ENCODE measurements at regions not wholly inside any gene's neighbourhood (a gene's known extent, or its start where the extent isn't known, plus 50 kb on each side); places are given as distances from the start of the nearest gene placed in this dataset.

DNA sequence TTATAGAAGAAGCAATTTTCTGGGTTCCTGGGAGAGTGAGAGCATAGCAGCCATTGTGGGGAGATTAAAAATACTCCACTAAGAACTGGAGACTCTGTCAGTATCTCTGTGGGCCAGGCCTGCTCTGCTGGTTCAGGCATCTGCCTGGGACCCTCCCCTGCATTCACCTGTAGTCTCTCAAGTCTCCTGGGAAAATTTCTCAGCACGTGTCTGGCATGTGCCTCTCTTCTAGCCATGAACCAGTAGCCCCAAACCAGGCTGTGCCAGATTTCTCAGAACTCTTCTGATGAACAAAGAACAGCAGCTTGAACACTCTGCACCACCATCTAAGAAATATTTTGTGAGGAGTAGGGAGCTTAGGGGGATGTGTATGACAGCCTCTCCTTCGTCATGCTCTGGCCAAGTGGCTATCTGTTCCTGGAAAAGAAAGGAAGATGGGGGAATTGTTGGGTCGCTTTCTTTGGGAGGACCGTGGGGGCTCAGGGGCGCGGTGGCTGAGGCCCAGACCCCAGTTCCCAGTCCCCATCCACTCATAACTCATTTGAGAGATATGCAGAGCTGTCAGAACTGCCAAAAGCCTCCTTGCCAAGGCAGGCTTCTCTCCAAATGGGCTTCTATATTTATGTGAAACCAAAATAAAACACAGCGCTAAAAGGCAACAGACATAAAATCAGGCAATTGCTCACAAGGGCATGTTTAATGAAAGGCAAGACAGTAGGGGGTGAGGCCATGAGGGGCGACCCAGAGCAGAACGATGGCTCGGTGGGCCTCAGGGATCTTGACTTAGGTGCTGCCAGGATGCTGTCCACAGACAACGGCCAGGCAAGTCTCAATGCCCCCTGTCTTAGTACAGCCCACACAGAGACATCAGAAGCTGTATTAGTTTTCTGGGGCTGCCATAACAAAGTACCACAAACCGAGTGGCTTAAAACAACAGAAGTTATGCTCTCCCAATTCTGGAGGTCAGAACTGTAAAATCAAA, 114.7 kb upstream of the TNP1 start:
- ATAC-seq (ENCODE audit: low FRiP score): peak; percentile 82
- intact Hi-C loops (cut with DNase I): loop anchor here (5.0 to 10.0 kb wide), 7 partner anchors 80 to 540 kb away; partner anchors contain the start of gene IGFBP5 (in 2 of the 2)
- peak in 1 of 2 donors; percentile 69 for DNase-seq
- peak overlapping the region; percentile 57 to 88 for H3K27ac ChIP-seq (ENCODE audit: low read depth in 1 of 2, low read length in 2 of 2)
- H3K4me3 ChIP-seq (ENCODE audit: low read length in 2 of 2): no peak overlapping the region
- H3K4me1 ChIP-seq (ENCODE audit: control insufficient read depth in 1 of 2, insufficient read depth in 2 of 2, low read length in 2 of 2): peaks cover 12 to 31% of the 10 kb centered on the region in 2 donors
- no peaks in the 10 kb centered on the region for H3K9me3 ChIP-seq (ENCODE audit: control insufficient read depth, low read length)
- WGBS, 2 donors: 5 to 6% methylated on average over 12 of the region's 12 CpGs
- H3K27me3 ChIP-seq (ENCODE audit: control insufficient read depth in 1 of 2, insufficient read depth in 2 of 2, low read length in 1 of 2): no peaks in the 10 kb centered on the region
- no peaks in the 10 kb centered on the region for H3K36me3 ChIP-seq (ENCODE audit: control insufficient read depth in 1 of 2, insufficient read depth in 2 of 2, low read length in 1 of 2)

DNA sequence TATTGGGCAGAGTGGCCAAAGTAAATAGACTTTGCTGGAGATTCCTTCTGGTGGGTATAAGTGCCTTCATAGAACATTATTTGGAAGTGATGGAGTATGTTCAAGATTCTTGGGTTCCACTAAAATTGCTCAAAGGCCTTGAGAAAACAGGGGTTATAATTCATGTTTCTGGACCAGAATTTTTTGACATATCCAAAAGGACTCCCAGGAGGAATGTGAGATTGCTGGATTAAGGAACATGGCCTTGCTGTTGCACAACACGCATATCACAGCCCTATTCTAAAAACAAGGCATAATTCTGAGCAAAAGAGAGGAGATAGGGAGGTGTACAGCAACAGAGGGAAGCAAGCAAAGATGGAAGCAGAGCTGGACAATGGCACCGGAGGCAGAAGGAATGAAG, 111.7 kb upstream of the TNP1 start:
- intact Hi-C loops (cut with DNase I): loop anchor here (5.0 to 10.0 kb wide), 7 partner anchors 83 to 543 kb away; partner anchors contain the start of gene IGFBP5 (in 2 of the 2)
- H3K4me1 ChIP-seq (ENCODE audit: control insufficient read depth in 1 of 2, insufficient read depth in 2 of 2, low read length in 2 of 2): peaks cover 12 to 31% of the 10 kb centered on the region in 2 donors
- DNase-seq: no peak
- peak; percentile 75 for ATAC-seq (ENCODE audit: low FRiP score)
- H3K36me3 ChIP-seq (ENCODE audit: control insufficient read depth in 1 of 2, insufficient read depth in 2 of 2, low read length in 1 of 2): no peaks in the 10 kb centered on the region
- peak overlapping the region; percentile 47 to 90 for H3K27ac ChIP-seq (ENCODE audit: low read depth in 1 of 2, low read length in 2 of 2)
- no peaks in the 10 kb centered on the region for H3K9me3 ChIP-seq (ENCODE audit: control insufficient read depth, low read length)
- H3K4me3 ChIP-seq (ENCODE audit: low read length in 2 of 2): no peak overlapping the region
- H3K27me3 ChIP-seq (ENCODE audit: control insufficient read depth in 1 of 2, insufficient read depth in 2 of 2, low read length in 1 of 2): no peaks in the 10 kb centered on the region
- 7 to 8% methylated on average over 2 of the region's 2 CpGs for WGBS, 2 donors

- WGBS, 2 donors: 47 to 51% methylated on average over 2 of the region's 2 CpGs
- intact Hi-C loops (cut with DNase I): loop anchor here (5.0 to 10.0 kb wide), 7 partner anchors 84 to 544 kb away; partner anchors contain the start of gene IGFBP5 (in 2 of the 2)
- ATAC-seq (ENCODE audit: low FRiP score): peak; percentile 4
- Histone ChIP-seq H3K36me3 (ENCODE audit: control insufficient read depth in 1 of 2, insufficient read depth in 2 of 2, low read length in 1 of 2) (no peaks in the 10 kb centered on the region), H3K9me3 (ENCODE audit: control insufficient read depth, low read length) (no peaks in the 10 kb centered on the region), H3K4me3 (ENCODE audit: low read length in 2 of 2) (no peak overlapping the region), H3K4me1 (ENCODE audit: control insufficient read depth in 1 of 2, insufficient read depth in 2 of 2, low read length in 2 of 2) (peaks cover 9 to 31% of the 10 kb centered on the region in 2 donors), H3K27me3 (ENCODE audit: control insufficient read depth in 1 of 2, insufficient read depth in 2 of 2, low read length in 1 of 2) (no peaks in the 10 kb centered on the region), H3K27ac (ENCODE audit: low read depth in 1 of 2, low read length in 2 of 2) (peak overlapping the region in 1 of 2 donors; percentile 42)
- peak in 1 of 2 donors; percentile 60 for DNase-seq
These were observed 110.6 kb upstream of the TNP1 start for GRCh38 chr2:216970359-216970915.

DNA sequence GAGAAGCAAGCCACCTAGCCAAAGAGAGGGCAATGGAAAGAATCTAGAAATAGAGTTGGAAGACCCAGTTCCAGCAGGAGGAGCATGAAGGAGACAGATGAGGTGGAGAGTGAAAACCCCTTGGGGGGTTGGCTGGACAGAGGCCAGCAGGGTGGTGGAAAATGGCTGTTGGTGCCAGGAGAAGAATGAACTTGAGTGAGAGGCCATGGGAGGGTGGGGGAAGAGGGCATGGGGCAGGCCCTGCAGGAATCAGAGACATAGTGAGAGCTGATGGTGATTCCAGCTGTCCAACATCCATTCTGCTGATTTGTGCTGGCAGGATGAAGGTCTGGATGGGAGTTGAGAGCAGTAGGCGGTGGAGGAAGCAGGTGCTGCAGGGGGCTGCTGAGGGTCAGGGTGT, 108.0 kb upstream of the TNP1 start:
- no peak for DNase-seq
- Histone ChIP-seq H3K27ac (ENCODE audit: low read depth in 1 of 2, low read length in 2 of 2) (no peak overlapping the region), H3K4me3 (ENCODE audit: low read length in 2 of 2) (no peak overlapping the region), H3K9me3 (ENCODE audit: control insufficient read depth, low read length) (no peaks in the 10 kb centered on the region), H3K36me3 (ENCODE audit: control insufficient read depth in 1 of 2, insufficient read depth in 2 of 2, low read length in 1 of 2) (no peaks in the 10 kb centered on the region), H3K4me1 (ENCODE audit: control insufficient read depth in 1 of 2, insufficient read depth in 2 of 2, low read length in 2 of 2) (peaks cover 0 to 16% of the 10 kb centered on the region in 2 donors), H3K27me3 (ENCODE audit: control insufficient read depth in 1 of 2, insufficient read depth in 2 of 2, low read length in 1 of 2) (no peaks in the 10 kb centered on the region)
- 98 to 100% methylated on average over 1 of the region's 1 CpG for WGBS, 2 donors
- no peak for ATAC-seq (ENCODE audit: low FRiP score)
- intact Hi-C loops (cut with DNase I): no loop called here

DNA sequence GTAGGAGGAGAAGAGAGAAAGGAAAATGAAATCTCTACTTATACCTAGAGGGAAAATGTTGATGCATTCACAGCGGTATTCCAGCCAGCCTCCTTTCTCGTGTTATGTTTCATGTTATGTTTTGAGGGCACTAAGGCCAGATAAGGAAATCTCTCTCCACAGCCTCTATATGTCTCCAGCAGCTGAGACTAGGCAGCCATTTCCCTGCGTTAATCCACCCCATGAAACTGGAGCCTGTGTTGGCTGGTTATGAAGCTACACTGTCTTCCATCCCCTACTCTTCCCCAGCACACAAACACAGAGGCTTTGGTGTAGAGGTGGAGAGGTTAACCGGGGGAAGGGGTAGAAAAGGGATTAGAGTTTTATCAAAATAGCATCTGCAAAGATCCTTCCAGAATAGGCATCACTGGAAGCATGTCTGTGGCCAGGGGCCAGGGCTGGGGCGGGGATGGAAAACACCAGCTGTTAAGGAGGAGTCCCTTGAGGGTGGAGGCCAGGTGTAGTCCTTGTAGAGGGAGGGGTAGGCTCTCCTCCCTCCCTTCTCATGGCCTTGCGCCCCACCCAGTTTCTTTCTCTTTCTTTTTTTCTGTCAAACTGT, 100.9 kb upstream of the TNP1 start:
- DNase-seq (no peak), ATAC-seq (ENCODE audit: low FRiP score) (no peak)
- Histone ChIP-seq H3K36me3 (ENCODE audit: control insufficient read depth in 1 of 2, insufficient read depth in 2 of 2, low read length in 1 of 2) (no peaks in the 10 kb centered on the region), H3K4me3 (ENCODE audit: low read length in 2 of 2) (no peak overlapping the region), H3K4me1 (ENCODE audit: control insufficient read depth in 1 of 2, insufficient read depth in 2 of 2, low read length in 2 of 2) (no peaks in the 10 kb centered on the region), H3K27ac (ENCODE audit: low read depth in 1 of 2, low read length in 2 of 2) (no peak overlapping the region), H3K9me3 (ENCODE audit: control insufficient read depth, low read length) (no peaks in the 10 kb centered on the region), H3K27me3 (ENCODE audit: control insufficient read depth in 1 of 2, insufficient read depth in 2 of 2, low read length in 1 of 2) (no peaks in the 10 kb centered on the region)
- intact Hi-C loops (cut with DNase I): no loop called here
- WGBS, 2 donors: 89 to 93% methylated on average over 6 of the region's 6 CpGs

GRCh38 chr2:216959433-216959832, 99.6 kb upstream of the TNP1 start:
- H3K36me3 ChIP-seq (ENCODE audit: control insufficient read depth in 1 of 2, insufficient read depth in 2 of 2, low read length in 1 of 2): no peaks in the 10 kb centered on the region
- no peaks in the 10 kb centered on the region for H3K9me3 ChIP-seq (ENCODE audit: control insufficient read depth, low read length)
- H3K27me3 ChIP-seq (ENCODE audit: control insufficient read depth in 1 of 2, insufficient read depth in 2 of 2, low read length in 1 of 2): no peaks in the 10 kb centered on the region
- no peak for ATAC-seq (ENCODE audit: low FRiP score)
- DNase-seq: no peak
- 2 to 20% methylated on average over 3 of the region's 3 CpGs for WGBS, 2 donors
- no peak overlapping the region for H3K4me3 ChIP-seq (ENCODE audit: low read length in 2 of 2)
- intact Hi-C loops (cut with DNase I): no loop called here
- H3K4me1 ChIP-seq (ENCODE audit: control insufficient read depth in 1 of 2, insufficient read depth in 2 of 2, low read length in 2 of 2): no peaks in the 10 kb centered on the region
- H3K27ac ChIP-seq (ENCODE audit: low read depth in 1 of 2, low read length in 2 of 2): no peak overlapping the region

- DNase-seq (no peak), ATAC-seq (ENCODE audit: low FRiP score) (no peak)
- 91 to 93% methylated on average over 5 of the region's 5 CpGs for WGBS, 2 donors
- no peaks in the 10 kb centered on the region for H3K4me1 ChIP-seq (ENCODE audit: control insufficient read depth in 1 of 2, insufficient read depth in 2 of 2, low read length in 2 of 2)
- no peak overlapping the region for H3K27ac ChIP-seq (ENCODE audit: low read depth in 1 of 2, low read length in 2 of 2)
- intact Hi-C loops (cut with DNase I): no loop called here
- H3K9me3 ChIP-seq (ENCODE audit: control insufficient read depth, low read length): no peaks in the 10 kb centered on the region
- no peaks in the 10 kb centered on the region for H3K36me3 ChIP-seq (ENCODE audit: control insufficient read depth in 1 of 2, insufficient read depth in 2 of 2, low read length in 1 of 2)
- no peaks in the 10 kb centered on the region for H3K27me3 ChIP-seq (ENCODE audit: control insufficient read depth in 1 of 2, insufficient read depth in 2 of 2, low read length in 1 of 2)
- H3K4me3 ChIP-seq (ENCODE audit: low read length in 2 of 2): no peak overlapping the region
These were observed 97.1 kb upstream of the TNP1 start for GRCh38 chr2:216956820-216957493.

DNA sequence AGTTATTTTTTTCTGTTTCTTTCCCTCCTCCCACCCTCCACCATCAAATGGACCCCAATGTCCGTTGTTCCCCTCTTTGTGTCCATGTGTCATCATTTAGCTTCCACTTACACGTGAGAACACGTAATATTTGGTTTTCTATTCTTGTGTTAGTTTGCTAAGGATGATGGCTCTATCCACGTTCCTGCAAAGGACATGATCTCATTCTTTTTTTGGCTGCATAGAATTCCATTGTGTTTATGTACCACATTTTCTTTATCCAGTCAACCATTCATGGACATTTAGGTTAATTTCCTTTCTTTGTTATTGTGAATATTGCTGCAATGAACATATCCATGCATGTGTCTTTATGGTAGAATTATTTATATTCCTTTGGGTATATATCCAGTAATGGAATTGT, 91.3 kb upstream of the TNP1 start:
- no peak overlapping the region for H3K27ac ChIP-seq (ENCODE audit: low read depth in 1 of 2, low read length in 2 of 2)
- no peaks in the 10 kb centered on the region for H3K36me3 ChIP-seq (ENCODE audit: control insufficient read depth in 1 of 2, insufficient read depth in 2 of 2, low read length in 1 of 2)
- no peak overlapping the region for H3K4me3 ChIP-seq (ENCODE audit: low read length in 2 of 2)
- intact Hi-C loops (cut with DNase I): no loop called here
- no peaks in the 10 kb centered on the region for H3K27me3 ChIP-seq (ENCODE audit: control insufficient read depth in 1 of 2, insufficient read depth in 2 of 2, low read length in 1 of 2)
- H3K4me1 ChIP-seq (ENCODE audit: control insufficient read depth in 1 of 2, insufficient read depth in 2 of 2, low read length in 2 of 2): peaks cover 0 to 3% of the 10 kb centered on the region in 2 donors
- ATAC-seq (ENCODE audit: low FRiP score): no peak
- H3K9me3 ChIP-seq (ENCODE audit: control insufficient read depth, low read length): no peaks in the 10 kb centered on the region
- 25 to 87% methylated on average over 4 of the region's 4 CpGs for WGBS, 2 donors
- no peak for DNase-seq

All from aorta (tissue), 5 donors.